ENCODE measurements at regions not wholly inside any gene's neighbourhood (a gene's known extent, or its start where the extent isn't known, plus 50 kb on each side); places are given as distances from the start of the nearest gene placed in this dataset.

DNA sequence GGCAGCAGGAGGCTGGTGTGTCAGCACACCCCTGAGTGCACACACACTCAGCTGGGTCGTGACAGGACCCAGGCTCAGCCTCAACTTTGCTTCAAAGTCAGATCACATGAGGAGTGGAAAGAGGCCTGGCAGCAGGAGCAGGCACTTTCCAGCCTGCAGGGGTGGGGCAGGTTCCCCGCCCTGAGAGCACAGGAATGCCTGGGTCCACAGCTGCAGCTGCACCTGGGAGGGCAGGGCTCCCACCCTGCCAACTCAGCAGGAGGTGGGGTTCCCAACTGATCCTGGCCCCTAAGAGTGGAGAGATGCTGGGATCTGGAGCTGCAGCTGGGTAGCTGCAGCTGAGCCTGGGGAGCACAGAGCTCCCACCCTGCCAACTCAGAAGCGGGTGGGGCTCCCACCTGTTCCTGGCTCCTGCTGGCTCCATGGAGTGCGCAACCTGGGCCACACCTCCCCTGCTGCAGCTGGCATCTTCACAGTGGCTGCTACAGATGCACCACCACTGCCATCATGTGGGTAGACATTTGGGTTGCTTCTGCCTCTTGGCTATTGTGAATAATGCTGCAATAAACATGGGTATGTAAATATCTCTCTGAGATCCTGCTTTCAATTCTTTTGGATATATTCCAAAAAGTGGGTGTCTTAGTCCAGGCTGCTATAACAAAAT lies 415.4 kb downstream of the TTLL7 start:
- TF ChIP-seq, protein P1, sequence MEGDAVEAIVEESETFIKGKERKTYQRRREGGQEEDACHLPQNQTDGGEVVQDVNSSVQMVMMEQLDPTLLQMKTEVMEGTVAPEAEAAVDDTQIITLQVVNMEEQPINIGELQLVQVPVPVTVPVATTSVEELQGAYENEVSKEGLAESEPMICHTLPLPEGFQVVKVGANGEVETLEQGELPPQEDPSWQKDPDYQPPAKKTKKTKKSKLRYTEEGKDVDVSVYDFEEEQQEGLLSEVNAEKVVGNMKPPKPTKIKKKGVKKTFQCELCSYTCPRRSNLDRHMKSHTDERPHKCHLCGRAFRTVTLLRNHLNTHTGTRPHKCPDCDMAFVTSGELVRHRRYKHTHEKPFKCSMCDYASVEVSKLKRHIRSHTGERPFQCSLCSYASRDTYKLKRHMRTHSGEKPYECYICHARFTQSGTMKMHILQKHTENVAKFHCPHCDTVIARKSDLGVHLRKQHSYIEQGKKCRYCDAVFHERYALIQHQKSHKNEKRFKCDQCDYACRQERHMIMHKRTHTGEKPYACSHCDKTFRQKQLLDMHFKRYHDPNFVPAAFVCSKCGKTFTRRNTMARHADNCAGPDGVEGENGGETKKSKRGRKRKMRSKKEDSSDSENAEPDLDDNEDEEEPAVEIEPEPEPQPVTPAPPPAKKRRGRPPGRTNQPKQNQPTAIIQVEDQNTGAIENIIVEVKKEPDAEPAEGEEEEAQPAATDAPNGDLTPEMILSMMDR (IDR thresholded peaks at IDR 0.05; ENCODE audit: low read depth, low read length), result no peak
- no peak for DNase-seq (ENCODE audit: low read depth in 1 of 2, low spot score in 1 of 2)
- Histone ChIP-seq H3K36me3 (no peaks in the 10 kb centered on the region), H3K27me3 (no peaks in the 10 kb centered on the region), H3K9me3 (ENCODE audit: low read depth) (no peaks in the 10 kb centered on the region), H3K4me1 (ENCODE audit: low read depth) (no peaks in the 10 kb centered on the region), H3K27ac (no peak overlapping the region), H3K4me3 (no peak overlapping the region)

DNA sequence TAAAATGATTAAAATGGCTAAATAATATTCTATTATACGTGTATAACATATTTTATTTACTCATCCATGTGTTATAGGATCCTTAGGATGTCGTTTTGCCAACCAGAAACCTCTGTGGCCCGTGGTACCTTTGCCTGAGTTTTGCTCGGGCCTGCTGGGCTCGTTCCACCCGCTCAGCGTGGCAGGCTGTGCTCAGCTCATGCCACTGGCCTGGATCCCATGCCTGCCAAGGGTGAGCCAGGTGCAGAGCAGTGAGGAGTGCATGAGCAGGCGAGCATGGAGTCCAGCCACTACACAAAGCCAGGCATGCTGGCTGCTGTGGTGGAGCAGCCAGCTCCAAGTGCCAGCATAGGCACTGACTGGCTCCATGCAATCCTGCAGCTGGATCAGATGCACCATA lies 417.2 kb downstream of the TTLL7 start:
- H3K27me3 ChIP-seq, result no peaks in the 10 kb centered on the region
- no peaks in the 10 kb centered on the region for H3K36me3 ChIP-seq
- H3K9me3 ChIP-seq (ENCODE audit: low read depth), result no peaks in the 10 kb centered on the region
- no peak for DNase-seq (ENCODE audit: low read depth in 1 of 2, low spot score in 1 of 2)
- H3K27ac ChIP-seq, result no peak overlapping the region
- no peaks in the 10 kb centered on the region for H3K4me1 ChIP-seq (ENCODE audit: low read depth)
- no peak overlapping the region for H3K4me3 ChIP-seq
- TF ChIP-seq, protein P1 (IDR thresholded peaks at IDR 0.05; ENCODE audit: low read depth, low read length), result no peak

DNA sequence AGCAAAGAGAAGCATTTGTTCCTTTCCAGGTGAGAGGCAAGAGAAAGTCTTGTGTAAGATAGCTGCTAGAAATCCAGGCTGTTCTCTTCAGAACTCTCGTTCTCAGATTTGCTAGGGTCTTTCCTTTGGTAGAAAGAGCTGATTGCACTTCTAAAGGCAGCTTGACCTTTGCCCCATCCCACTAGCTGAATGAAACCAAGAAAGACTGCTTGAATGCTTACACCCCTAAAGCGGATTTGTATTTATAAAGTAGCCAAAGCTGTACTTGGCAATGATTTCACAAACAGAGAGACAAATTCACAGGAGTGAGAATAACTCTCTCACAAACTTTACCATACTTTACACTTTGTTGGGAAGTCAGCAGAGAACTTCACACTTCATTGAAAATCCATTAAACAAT lies 424.1 kb downstream of the TTLL7 start:
- DNase-seq (ENCODE audit: low read depth in 1 of 2, low spot score in 1 of 2), result peak in 1 of 2 donors; percentile 12
- TF ChIP-seq, protein P1 (IDR thresholded peaks at IDR 0.05; ENCODE audit: low read depth, low read length), result no peak
- Histone ChIP-seq H3K4me3 (no peak overlapping the region), H3K27ac (no peak overlapping the region), H3K36me3 (no peaks in the 10 kb centered on the region), H3K4me1 (ENCODE audit: low read depth) (no peaks in the 10 kb centered on the region), H3K9me3 (ENCODE audit: low read depth) (no peaks in the 10 kb centered on the region), H3K27me3 (no peaks in the 10 kb centered on the region)

DNA sequence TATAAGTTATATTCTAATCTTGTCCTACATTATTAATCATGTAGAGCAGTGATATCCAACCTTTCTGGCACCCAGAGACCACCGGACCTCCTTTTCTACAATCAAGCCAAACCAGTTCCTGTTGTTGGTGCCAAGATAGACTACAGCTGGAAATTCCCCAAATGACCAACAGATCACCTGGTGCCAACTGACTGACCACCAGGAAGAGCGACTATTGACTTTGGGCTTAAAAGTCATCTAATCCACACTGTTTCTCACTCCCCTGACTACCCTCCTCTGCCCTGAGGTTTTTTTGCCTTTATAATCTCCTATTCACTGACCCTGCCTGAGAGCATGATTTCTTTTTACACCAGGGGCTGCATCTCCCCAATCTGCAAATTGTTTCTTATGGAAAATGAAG lies 425.2 kb downstream of the TTLL7 start:
- DNase-seq (ENCODE audit: low read depth in 1 of 2, low spot score in 1 of 2), result no peak

DNA sequence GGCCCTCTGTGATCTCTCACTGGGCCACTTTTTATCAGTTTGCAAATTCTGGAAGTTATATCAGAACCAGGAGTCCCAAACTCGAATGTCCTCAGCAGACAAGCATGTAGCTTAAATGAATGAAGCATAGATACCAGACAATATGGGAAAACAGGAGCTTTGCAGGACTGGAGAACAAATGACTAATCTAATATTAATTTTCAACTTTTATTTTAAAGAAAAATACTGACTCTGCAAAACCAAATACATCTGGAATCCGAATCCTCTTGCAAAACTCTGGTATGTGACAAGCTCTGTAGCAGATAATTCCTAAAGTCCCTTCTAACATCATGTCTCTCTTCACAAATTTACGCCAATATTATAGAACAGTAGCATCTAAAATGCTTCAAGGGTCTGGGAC lies 427.4 kb downstream of the TTLL7 start:
- Histone ChIP-seq H3K27ac (no peak overlapping the region), H3K27me3 (no peaks in the 10 kb centered on the region), H3K36me3 (no peaks in the 10 kb centered on the region), H3K4me1 (ENCODE audit: low read depth) (no peaks in the 10 kb centered on the region), H3K9me3 (ENCODE audit: low read depth) (no peaks in the 10 kb centered on the region), H3K4me3 (no peak overlapping the region)
- DNase-seq (ENCODE audit: low read depth in 1 of 2, low spot score in 1 of 2), result no peak
- TF ChIP-seq, protein P1 (IDR thresholded peaks at IDR 0.05; ENCODE audit: low read depth, low read length), result no peak

More for the DNA sequence above, 425.2 kb downstream of the TTLL7 start:
- no peaks in the 10 kb centered on the region for H3K9me3 ChIP-seq (ENCODE audit: low read depth)
- TF ChIP-seq, protein P1 (IDR thresholded peaks at IDR 0.05; ENCODE audit: low read depth, low read length), result no peak
- no peak overlapping the region for H3K27ac ChIP-seq
- no peak overlapping the region for H3K4me3 ChIP-seq
- no peaks in the 10 kb centered on the region for H3K4me1 ChIP-seq (ENCODE audit: low read depth)
- H3K36me3 ChIP-seq, result no peaks in the 10 kb centered on the region
- no peaks in the 10 kb centered on the region for H3K27me3 ChIP-seq
